H9 (cell line): ENCODE measurements at regions not wholly inside any gene's neighbourhood (a gene's known extent, or its start where the extent isn't known, plus 50 kb on each side); places are given as distances from the start of the nearest gene placed in this dataset.

Experiments used
- DNase-seq: peaks from one replicate; pipeline ENCODE4 v3.0.0-alpha.2; 2017
- H2AFZ ChIP-seq: one replicate; pipeline ENCODE4 v1.6.1; 2013; ENCODE audit warnings: mild to moderate bottlenecking, low read length, control low read depth, moderate library complexity
- H2AK5ac ChIP-seq: 2 replicates; pipeline ENCODE4 v1.6.1; 2013; ENCODE audit warnings: low read length, control low read depth, mixed read lengths; ENCODE audit not compliant: insufficient read length
- H2BK120ac ChIP-seq: one replicate; pipeline ENCODE4 v1.6.1; 2013; ENCODE audit warnings: low read depth, mild to moderate bottlenecking, low read length, control low read depth, inconsistent platforms; ENCODE audit not compliant: poor library complexity, severe bottlenecking
- H2BK12ac ChIP-seq: 2 replicates; pipeline ENCODE4 v1.6.1; 2013; ENCODE audit warnings: low read length, control low read depth, mixed read lengths, low read depth; ENCODE audit not compliant: insufficient read length
- H2BK15ac ChIP-seq: 2 replicates; pipeline ENCODE4 v1.6.1; 2013; ENCODE audit warnings: low read depth, low read length, control low read depth
- H2BK20ac ChIP-seq: one replicate; pipeline ENCODE4 v1.6.1; 2013; ENCODE audit warnings: low read depth, mild to moderate bottlenecking, low read length, control low read depth, inconsistent platforms; ENCODE audit not compliant: poor library complexity, severe bottlenecking
- H2BK5ac ChIP-seq: 2 replicates; pipeline ENCODE4 v1.6.1; 2013; ENCODE audit warnings: low read length, control low read depth, mixed read lengths; ENCODE audit not compliant: insufficient read length
- H3K14ac ChIP-seq: 2 replicates; pipeline ENCODE4 v1.6.1; 2013; ENCODE audit warnings: low read length, control low read depth; ENCODE audit not compliant: insufficient read depth
- H3K18ac ChIP-seq: 2 replicates; pipeline ENCODE4 v1.6.1; 2013; ENCODE audit warnings: low read depth, mild to moderate bottlenecking, mixed read lengths, low read length, control low read depth; ENCODE audit not compliant: insufficient read length
- H3K23ac ChIP-seq: 2 replicates; pipeline ENCODE4 v1.6.1; 2013; ENCODE audit warnings: low read length, control low read depth, mixed read lengths, low read depth; ENCODE audit not compliant: insufficient read length
- H3K23me2 ChIP-seq: 2 replicates; pipeline ENCODE4 v1.6.1; 2013; ENCODE audit warnings: low read depth, mild to moderate bottlenecking, mixed read lengths, low read length, control low read depth; ENCODE audit not compliant: insufficient read length, poor library complexity, severe bottlenecking
- H3K27ac ChIP-seq: 2 replicates; pipeline ENCODE4 v1.5.1; 2013; ENCODE audit warnings: low read length, control low read depth, mixed read lengths, low read depth; ENCODE audit not compliant: insufficient read length
- H3K27me3 ChIP-seq: 2 replicates; pipeline ENCODE4 v1.6.1; 2013; ENCODE audit warnings: low read length, control low read depth, inconsistent platforms; ENCODE audit not compliant: insufficient read depth
- H3K4ac ChIP-seq: 2 replicates; pipeline ENCODE4 v1.6.1; 2013; ENCODE audit warnings: low read depth, mild to moderate bottlenecking, control low read depth, inconsistent platforms, low read length, moderate library complexity
- H3K4me1 ChIP-seq: 2 replicates; pipeline ENCODE4 v1.6.1; 2013; ENCODE audit warnings: low read length, control low read depth, inconsistent platforms; ENCODE audit not compliant: insufficient read depth
- H3K4me2 ChIP-seq: 2 replicates; pipeline ENCODE4 v1.6.1; 2013; ENCODE audit warnings: low read length, control low read depth, mixed read lengths; ENCODE audit not compliant: insufficient read length, insufficient read depth
- H3K56ac ChIP-seq: 2 replicates; pipeline ENCODE4 v1.6.1; 2013; ENCODE audit warnings: low read depth, mild to moderate bottlenecking, mixed read lengths, low read length, control low read depth; ENCODE audit not compliant: insufficient read length
- H3K79me1 ChIP-seq: 2 replicates; pipeline ENCODE4 v1.6.1; 2013; ENCODE audit warnings: low read depth, mild to moderate bottlenecking, moderate library complexity, low read length, control low read depth, inconsistent platforms; ENCODE audit not compliant: insufficient read depth, poor library complexity, severe bottlenecking
- H3K79me2 ChIP-seq: 2 replicates; pipeline ENCODE4 v1.6.1; 2013; ENCODE audit warnings: low read length, control low read depth, inconsistent platforms; ENCODE audit not compliant: insufficient read depth
- H3K9ac ChIP-seq: 2 replicates; pipeline ENCODE4 v1.6.1; 2013; ENCODE audit warnings: low read length, control low read depth, mixed read lengths; ENCODE audit not compliant: insufficient read length; ENCODE audit errors: extremely low read depth
- H3K9me3 ChIP-seq: one replicate; pipeline ENCODE4 v1.6.1; 2013; ENCODE audit warnings: low read depth, low read length, inconsistent platforms; ENCODE audit not compliant: control insufficient read depth
- H3T11ph ChIP-seq: one replicate; pipeline ENCODE4 v1.6.1; 2013; ENCODE audit warnings: mild to moderate bottlenecking, low read length, control low read depth, inconsistent platforms
- H4K20me1 ChIP-seq: one replicate; pipeline ENCODE4 v1.6.1; 2013; ENCODE audit not compliant: control insufficient read depth, insufficient read length, insufficient read depth
- H4K5ac ChIP-seq: 2 replicates; pipeline ENCODE4 v1.6.1; 2013; ENCODE audit warnings: low read depth, mild to moderate bottlenecking, mixed read lengths, low read length, control low read depth; ENCODE audit not compliant: insufficient read length
- H4K8ac ChIP-seq: replicated peaks from 2 replicates; pipeline ENCODE4 v1.6.1; 2013; ENCODE audit warnings: low read length, control low read depth, mixed read lengths, low read depth; ENCODE audit not compliant: insufficient read length
- H4K91ac ChIP-seq: 2 replicates; pipeline ENCODE4 v1.6.1; 2013; ENCODE audit warnings: low read depth, mild to moderate bottlenecking, moderate library complexity, mixed read lengths, low read length, control low read depth; ENCODE audit not compliant: insufficient read length
- H3K27ac Mint-ChIP-seq, 3 experiments: 2 replicates in 2 of 3; 3 replicates in 1 of 3; pipeline ENCODE4 v1.8.0; 2020 to 2021; ENCODE audit warnings: mixed read lengths in 3 of 3, mild to moderate bottlenecking in 1 of 3, moderate library complexity in 1 of 3
- H3K27me3 Mint-ChIP-seq: 2 replicates; pipeline ENCODE4 v1.8.0; 2021; ENCODE audit warnings: low read depth, mild to moderate bottlenecking, moderate library complexity, mixed read lengths
- H3K36me3 Mint-ChIP-seq, 3 experiments: 2 replicates in 2 of 3; 3 replicates in 1 of 3; pipeline ENCODE4 v1.8.0; 2020 to 2021; ENCODE audit warnings: low read depth in 3 of 3, mixed read lengths in 3 of 3; ENCODE audit not compliant: insufficient read depth in 1 of 3
- H3K4me1 Mint-ChIP-seq, 2 experiments: 2 replicates each; pipeline ENCODE4 v1.8.0; 2020; ENCODE audit warnings: mixed read lengths in 2 of 2
- H3K4me3 Mint-ChIP-seq, 2 experiments: 2 replicates in 1 of 2; 3 replicates in 1 of 2; pipeline ENCODE4 v1.8.0; 2020 to 2021; ENCODE audit warnings: mild to moderate bottlenecking in 2 of 2, mixed read lengths in 2 of 2, moderate library complexity in 1 of 2
- H3K9me3 Mint-ChIP-seq, 2 experiments: 2 replicates in 1 of 2; 3 replicates in 1 of 2; pipeline ENCODE4 v1.8.0; 2020; ENCODE audit warnings: mild to moderate bottlenecking in 2 of 2, mixed read lengths in 2 of 2, moderate library complexity in 1 of 2
- CTCF ChIP-seq: fragments of 200-600 bp; sonication (generic); conservative IDR thresholded peaks from 3 replicates; pipeline ENCODE4 v1.8.0; 2021; ENCODE audit warnings: antibody characterized with exemption, mild to moderate bottlenecking
- WGBS: extraction: QIAGEN DNeasy Blood & Tissue Kit; methylation state at CpG from one replicate; pipeline ENCODE4 v1.1.7; 2013; ENCODE audit warnings: missing lambda C conversion rate, low lambda C conversion rate, mixed read lengths; ENCODE audit not compliant: insufficient read length; ENCODE audit errors: extremely low coverage; 5-methylcytosine and 5-hydroxymethylcytosine counted together

- H2BK5ac ChIP-seq = no peak overlapping the region
- no peaks in the 10 kb centered on the region; the same call in 1 of the 2 replicates for H3K4me1 ChIP-seq
- no peak for DNase-seq
- H3K4ac ChIP-seq = no peak overlapping the region
- H3K4me1 Mint-ChIP-seq = peaks cover 8 to 16% of the 10 kb centered on the region in 2 experiments
- H3K14ac ChIP-seq = no peak overlapping the region
- no peak for TF ChIP-seq CTCF
- no peak overlapping the region for H2BK12ac ChIP-seq
- H4K20me1 ChIP-seq = no peaks in the 10 kb centered on the region
- no peaks in the 10 kb centered on the region for H3K9me3 ChIP-seq
- H3K27ac Mint-ChIP-seq = no peak overlapping the region; a peak in 1 of 7 replicates
- H4K91ac ChIP-seq = no peak overlapping the region
- no peaks in the 10 kb centered on the region for H3K9me3 Mint-ChIP-seq
- no peak overlapping the region for H4K8ac ChIP-seq
- H4K5ac ChIP-seq = no peak overlapping the region
- no peaks in the 10 kb centered on the region for H3K79me2 ChIP-seq
- no peak overlapping the region for H3K9ac ChIP-seq
- no peak overlapping the region for H3T11ph ChIP-seq
- no CpG with 5 or more reads among the region's 1 CpG for WGBS
- no peak overlapping the region for H2BK120ac ChIP-seq
- H3K4me3 Mint-ChIP-seq = no peak overlapping the region
- no peak overlapping the region for H3K4me2 ChIP-seq
- H3K23ac ChIP-seq = no peak overlapping the region
- no peak overlapping the region for H2AFZ ChIP-seq
- H2BK15ac ChIP-seq = no peak overlapping the region
- no peaks in the 10 kb centered on the region for H3K79me1 ChIP-seq
- H3K36me3 Mint-ChIP-seq = no peaks in the 10 kb centered on the region
- H3K27me3 Mint-ChIP-seq = no peaks in the 10 kb centered on the region
- no peaks in the 10 kb centered on the region for H3K23me2 ChIP-seq
- H3K27me3 ChIP-seq = no peaks in the 10 kb centered on the region
- H2AK5ac ChIP-seq = no peak overlapping the region
- H2BK20ac ChIP-seq = no peak overlapping the region
- no peak overlapping the region for H3K27ac ChIP-seq
- no peak overlapping the region for H3K18ac ChIP-seq
- H3K56ac ChIP-seq = no peak overlapping the region
These were observed 70.2 kb upstream of the ADGRF1 start for GRCh38 chr6:47112317-47112716.
